ENCODE measurements at regions not wholly inside any gene's neighbourhood (a gene's known extent, or its start where the extent isn't known, plus 50 kb on each side); places are given as distances from the start of the nearest gene placed in this dataset.

- DNase-seq: no peak
These were observed 85.4 kb upstream of the HS6ST1 start for GRCh38 chr2:128403814-128404708.

- no peak for DNase-seq
These were observed 86.2 kb upstream of the HS6ST1 start for GRCh38 chr2:128404709-128405466.

- no peak for DNase-seq
These were observed 86.8 kb upstream of the HS6ST1 start for GRCh38 chr2:128405467-128405900.

GRCh38 chr2:128405981-128406613 is 87.4 kb upstream of the HS6ST1 start:
- no peak for DNase-seq

GRCh38 chr2:128406736-128407554 is 88.3 kb upstream of the HS6ST1 start:
- no peak for DNase-seq

GRCh38 chr2:128408349-128409305 is 90.0 kb upstream of the HS6ST1 start:
- no peak for DNase-seq

GRCh38 chr2:128409326-128410034 is 90.8 kb upstream of the HS6ST1 start:
- DNase-seq: no peak

- DNase-seq: no peak
These were observed 91.5 kb upstream of the HS6ST1 start for GRCh38 chr2:128410035-128410757.

- no peak for DNase-seq
These were observed 92.1 kb upstream of the HS6ST1 start for GRCh38 chr2:128410758-128411215.

- no peak for DNase-seq
These were observed 92.8 kb upstream of the HS6ST1 start for GRCh38 chr2:128411431-128411830.

GRCh38 chr2:128412181-128412871 is 93.7 kb upstream of the HS6ST1 start:
- no peak for DNase-seq

- no peak for DNase-seq
These were observed 94.5 kb upstream of the HS6ST1 start for GRCh38 chr2:128413014-128413717.

GRCh38 chr2:128413718-128414341 is 95.2 kb upstream of the HS6ST1 start:
- no peak for DNase-seq

GRCh38 chr2:128414351-128414750 is 95.7 kb upstream of the HS6ST1 start:
- DNase-seq: no peak

- DNase-seq: no peak
These were observed 96.5 kb upstream of the HS6ST1 start for GRCh38 chr2:128414946-128415778.

- DNase-seq: no peak
These were observed 97.1 kb upstream of the HS6ST1 start for GRCh38 chr2:128415779-128416061.

- no peak for DNase-seq
These were observed 97.6 kb upstream of the HS6ST1 start for GRCh38 chr2:128416109-128416785.
